ENCODE measurements at regions not wholly inside any gene's neighbourhood (a gene's known extent, or its start where the extent isn't known, plus 50 kb on each side); places are given as distances from the start of the nearest gene placed in this dataset.

DNA sequence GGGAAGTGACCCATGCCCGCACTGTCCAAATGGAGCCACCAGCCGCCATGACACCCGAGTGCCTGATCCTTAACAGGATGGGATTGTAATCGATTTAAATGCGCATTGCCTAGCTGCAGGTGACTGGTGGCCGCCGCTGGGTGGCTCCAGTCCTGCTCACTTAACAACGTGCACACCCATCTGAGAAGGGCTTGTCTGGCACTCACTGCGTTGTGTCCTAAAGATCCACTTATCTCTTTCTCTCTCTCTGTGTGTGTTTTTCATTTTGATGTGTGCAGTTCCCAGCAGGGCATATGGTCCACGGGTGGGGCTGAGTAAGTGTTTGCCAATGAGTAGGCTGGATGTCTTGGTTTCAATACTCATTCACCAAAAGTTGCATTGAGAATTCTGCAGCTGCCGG is 80.6 kb downstream of the IRF8 start:
- TF ChIP-seq, protein P1, sequence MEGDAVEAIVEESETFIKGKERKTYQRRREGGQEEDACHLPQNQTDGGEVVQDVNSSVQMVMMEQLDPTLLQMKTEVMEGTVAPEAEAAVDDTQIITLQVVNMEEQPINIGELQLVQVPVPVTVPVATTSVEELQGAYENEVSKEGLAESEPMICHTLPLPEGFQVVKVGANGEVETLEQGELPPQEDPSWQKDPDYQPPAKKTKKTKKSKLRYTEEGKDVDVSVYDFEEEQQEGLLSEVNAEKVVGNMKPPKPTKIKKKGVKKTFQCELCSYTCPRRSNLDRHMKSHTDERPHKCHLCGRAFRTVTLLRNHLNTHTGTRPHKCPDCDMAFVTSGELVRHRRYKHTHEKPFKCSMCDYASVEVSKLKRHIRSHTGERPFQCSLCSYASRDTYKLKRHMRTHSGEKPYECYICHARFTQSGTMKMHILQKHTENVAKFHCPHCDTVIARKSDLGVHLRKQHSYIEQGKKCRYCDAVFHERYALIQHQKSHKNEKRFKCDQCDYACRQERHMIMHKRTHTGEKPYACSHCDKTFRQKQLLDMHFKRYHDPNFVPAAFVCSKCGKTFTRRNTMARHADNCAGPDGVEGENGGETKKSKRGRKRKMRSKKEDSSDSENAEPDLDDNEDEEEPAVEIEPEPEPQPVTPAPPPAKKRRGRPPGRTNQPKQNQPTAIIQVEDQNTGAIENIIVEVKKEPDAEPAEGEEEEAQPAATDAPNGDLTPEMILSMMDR (IDR thresholded peaks at IDR 0.05), result no peak
- no peak for TF ChIP-seq POLR2A (IDR thresholded peaks at IDR 0.05)

Measured in testis (tissue), 2 donors.